Mesenchymal stem cell (in vitro differentiated cells and primary cell): ENCODE measurements at regions not wholly inside any gene's neighbourhood (a gene's known extent, or its start where the extent isn't known, plus 50 kb on each side); places are given as distances from the start of the nearest gene placed in this dataset.

ENCODE experiments used
- DNase-seq: peaks from one replicate; pipeline ENCODE4 v3.0.0-alpha.2; 2013
- H2AFZ ChIP-seq: one replicate; pipeline ENCODE4 v1.6.1; 2013; ENCODE audit warnings: low read depth, mild to moderate bottlenecking, control low read depth, inconsistent platforms, low read length, moderate library complexity
- H2AK5ac ChIP-seq: 2 replicates; pipeline ENCODE4 v1.6.1; 2013; ENCODE audit warnings: low read length, moderate library complexity, mild to moderate bottlenecking, inconsistent platforms; ENCODE audit not compliant: severe bottlenecking
- H2BK120ac ChIP-seq: one replicate; pipeline ENCODE4 v1.6.1; 2013; ENCODE audit warnings: low read depth, mild to moderate bottlenecking, inconsistent platforms, low read length, moderate library complexity
- H2BK12ac ChIP-seq, 2 experiments: one replicate each; pipeline ENCODE4 v1.6.1; 2013; ENCODE audit warnings: inconsistent platforms in 2 of 2, low read length in 2 of 2, mild to moderate bottlenecking in 2 of 2, moderate library complexity in 2 of 2, control low read depth in 1 of 2
- H2BK15ac ChIP-seq: one replicate; pipeline ENCODE4 v1.6.1; 2013; ENCODE audit warnings: mild to moderate bottlenecking, low read depth, inconsistent platforms; ENCODE audit not compliant: poor library complexity, severe bottlenecking
- H2BK5ac ChIP-seq: 2 replicates; pipeline ENCODE4 v1.6.1; 2013; ENCODE audit warnings: low read depth, mild to moderate bottlenecking, low read length, control low read depth, inconsistent platforms; ENCODE audit not compliant: poor library complexity, severe bottlenecking
- H3K14ac ChIP-seq, 2 experiments: one replicate each; pipeline ENCODE4 v1.6.1; 2013; ENCODE audit warnings: inconsistent platforms in 2 of 2, low read length in 2 of 2, control low read depth in 1 of 2, mild to moderate bottlenecking in 1 of 2, moderate library complexity in 1 of 2
- H3K18ac ChIP-seq, 2 experiments: one replicate each; pipeline ENCODE4 v1.6.1; 2013; ENCODE audit warnings: inconsistent platforms in 2 of 2, low read length in 2 of 2, control low read depth in 1 of 2, low read depth in 1 of 2, mild to moderate bottlenecking in 1 of 2
- H3K23ac ChIP-seq, 2 experiments: one replicate each; pipeline ENCODE4 v1.6.1; 2013; ENCODE audit warnings: inconsistent platforms in 2 of 2, low read length in 2 of 2, mild to moderate bottlenecking in 2 of 2, moderate library complexity in 2 of 2, control low read depth in 1 of 2
- H3K27ac ChIP-seq: 2 replicates; pipeline ENCODE4 v1.5.1; 2013; ENCODE audit warnings: mild to moderate bottlenecking, moderate library complexity, low read length, control low read depth, inconsistent platforms; ENCODE audit not compliant: poor library complexity, severe bottlenecking
- H3K27me3 ChIP-seq, 2 experiments: 2 replicates each; pipeline versions ENCODE4 v1.6.1 to v1.7.0; 2013; ENCODE audit warnings: low read length in 2 of 2, mild to moderate bottlenecking in 2 of 2, moderate library complexity in 2 of 2, control low read depth in 1 of 2, inconsistent platforms in 1 of 2; ENCODE audit not compliant: control insufficient read depth in 1 of 2, insufficient read depth in 1 of 2
- H3K36me3 ChIP-seq, 2 experiments: 2 replicates each; pipeline versions ENCODE4 v1.6.1 to v1.7.0; 2013; ENCODE audit warnings: low read length in 2 of 2, control low read depth in 1 of 2, inconsistent platforms in 1 of 2, low read depth in 1 of 2, mild to moderate bottlenecking in 1 of 2; ENCODE audit not compliant: insufficient read depth in 2 of 2, control insufficient read depth in 1 of 2
- H3K4ac ChIP-seq, 2 experiments: one replicate each; pipeline ENCODE4 v1.6.1; 2013; ENCODE audit warnings: inconsistent platforms in 2 of 2, low read length in 2 of 2, mild to moderate bottlenecking in 2 of 2, moderate library complexity in 2 of 2, control low read depth in 1 of 2, low read depth in 1 of 2
- H3K4me1 ChIP-seq: 2 replicates; pipeline ENCODE4 v1.6.1; 2013; ENCODE audit warnings: low read depth, low read length, control low read depth; ENCODE audit not compliant: control insufficient read depth, insufficient read depth
- H3K4me2 ChIP-seq: 2 replicates; pipeline ENCODE4 v1.6.1; 2013; ENCODE audit warnings: low read length, mild to moderate bottlenecking, inconsistent platforms; ENCODE audit not compliant: poor library complexity, severe bottlenecking
- H3K4me3 ChIP-seq, 2 experiments: 2 replicates each; pipeline versions ENCODE4 v1.5.1 to v1.7.0; 2013; ENCODE audit warnings: low read length in 2 of 2, mild to moderate bottlenecking in 2 of 2, control low read depth in 1 of 2, low read depth in 1 of 2; ENCODE audit not compliant: insufficient read depth in 1 of 2
- H3K79me1 ChIP-seq: replicated peaks from 2 replicates; pipeline ENCODE4 v1.6.1; 2013; ENCODE audit warnings: mild to moderate bottlenecking, control low read depth, low read length, inconsistent platforms; ENCODE audit not compliant: poor library complexity, severe bottlenecking
- H3K9ac ChIP-seq: 2 replicates; pipeline ENCODE4 v1.7.0; 2013; ENCODE audit warnings: mild to moderate bottlenecking, low read length, moderate library complexity
- H3K9me3 ChIP-seq: 2 replicates; pipeline ENCODE4 v1.7.0; 2013; ENCODE audit warnings: mild to moderate bottlenecking, low read length; ENCODE audit not compliant: control insufficient read depth
- H4K8ac ChIP-seq: one replicate; pipeline ENCODE4 v1.6.1; 2013; ENCODE audit warnings: inconsistent platforms, mild to moderate bottlenecking, low read length, moderate library complexity
- H4K91ac ChIP-seq: one replicate; pipeline ENCODE4 v1.6.1; 2013; ENCODE audit warnings: mild to moderate bottlenecking, low read length, inconsistent platforms
- WGBS: methylation state at CpG from one replicate; pipeline ENCODE4 v1.1.7; 2013; ENCODE audit warnings: mixed read lengths; 5-methylcytosine and 5-hydroxymethylcytosine counted together

DNA sequence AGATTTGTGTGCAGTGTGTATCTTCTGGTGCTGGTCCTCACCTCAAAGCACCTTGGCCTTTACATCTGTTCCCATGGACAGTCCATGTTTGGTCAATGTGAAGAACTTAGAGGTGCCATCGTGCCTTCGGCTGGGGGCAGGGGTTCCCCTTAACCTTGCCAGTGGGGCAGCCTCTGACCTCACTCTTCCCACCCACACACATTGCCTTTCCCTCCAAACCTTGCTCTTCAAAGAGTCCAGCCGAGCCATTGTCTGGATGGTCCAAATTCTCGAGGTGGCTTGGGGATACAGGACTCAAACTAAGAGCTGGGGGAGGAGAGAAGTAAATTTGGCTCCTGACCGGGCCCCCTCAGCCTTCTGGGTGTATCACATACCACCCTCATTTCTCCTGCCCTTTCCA lies 76.2 kb upstream of the HABP2 start:
- Histone ChIP-seq H2AK5ac (no peak overlapping the region), H3K4ac (no peak overlapping the region), H3K79me1 (no peaks in the 10 kb centered on the region), H3K4me3 (no peak overlapping the region), H3K18ac (no peak overlapping the region), H3K4me1 (no peaks in the 10 kb centered on the region), H2BK5ac (no peak overlapping the region), H4K91ac (no peak overlapping the region), H3K9me3 (peaks cover 43% of the 10 kb centered on the region), H3K4me2 (no peak overlapping the region), H2AFZ (no peak overlapping the region), H3K36me3 (no peaks in the 10 kb centered on the region), H3K27ac (no peak overlapping the region), H3K9ac (peak overlapping the region; percentile 73), H3K14ac (no peak overlapping the region), H2BK120ac (no peak overlapping the region), H2BK12ac (no peak overlapping the region), H2BK15ac (no peak overlapping the region), H3K27me3 (peaks cover 0 to 7% of the 10 kb centered on the region in 2 experiments), H4K8ac (no peak overlapping the region), H3K23ac (no peak overlapping the region)
- 89% methylated on average over 2 of the region's 5 CpGs for WGBS
- DNase-seq, result no peak

DNA sequence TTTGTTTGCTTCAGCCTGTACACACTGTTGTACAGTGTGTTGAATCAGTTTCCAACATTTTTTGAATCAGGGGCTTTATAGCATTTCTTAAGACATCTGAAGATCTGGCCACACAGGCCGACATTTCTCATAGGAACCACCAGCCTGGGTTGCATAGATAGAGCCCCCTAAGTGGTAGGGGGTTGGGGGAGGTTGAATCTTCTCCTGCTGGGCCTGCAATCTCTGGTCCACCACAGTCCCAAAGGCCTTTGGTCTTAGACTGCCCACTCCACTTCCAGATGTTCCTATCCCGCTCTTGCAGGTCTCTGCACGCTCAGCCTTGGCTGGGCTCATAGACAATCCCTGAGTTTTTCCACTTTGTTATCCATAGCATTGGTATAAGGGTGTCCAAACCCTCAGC lies 75.4 kb upstream of the HABP2 start:
- no peak overlapping the region for H2BK120ac ChIP-seq
- H3K4me2 ChIP-seq, result no peak overlapping the region
- no peak overlapping the region for H3K23ac ChIP-seq
- no peak overlapping the region for H3K27ac ChIP-seq
- H3K79me1 ChIP-seq, result no peaks in the 10 kb centered on the region
- no peak overlapping the region for H3K4me3 ChIP-seq
- no peaks in the 10 kb centered on the region for H3K27me3 ChIP-seq
- no peaks in the 10 kb centered on the region for H3K36me3 ChIP-seq
- no peak for DNase-seq
- H3K4me1 ChIP-seq, result no peaks in the 10 kb centered on the region
- no peak overlapping the region for H2BK5ac ChIP-seq
- H2BK15ac ChIP-seq, result no peak overlapping the region
- H3K18ac ChIP-seq, result no peak overlapping the region
- H4K8ac ChIP-seq, result no peak overlapping the region
- no peak overlapping the region for H3K14ac ChIP-seq
- H2AK5ac ChIP-seq, result no peak overlapping the region
- no peak overlapping the region for H2AFZ ChIP-seq
- H3K4ac ChIP-seq, result no peak overlapping the region
- no peak overlapping the region for H3K9ac ChIP-seq
- H3K9me3 ChIP-seq, result peaks cover 46% of the 10 kb centered on the region
- no peak overlapping the region for H2BK12ac ChIP-seq
- H4K91ac ChIP-seq, result no peak overlapping the region
- WGBS, result no CpG with 5 or more reads among the region's 3 CpGs

DNA sequence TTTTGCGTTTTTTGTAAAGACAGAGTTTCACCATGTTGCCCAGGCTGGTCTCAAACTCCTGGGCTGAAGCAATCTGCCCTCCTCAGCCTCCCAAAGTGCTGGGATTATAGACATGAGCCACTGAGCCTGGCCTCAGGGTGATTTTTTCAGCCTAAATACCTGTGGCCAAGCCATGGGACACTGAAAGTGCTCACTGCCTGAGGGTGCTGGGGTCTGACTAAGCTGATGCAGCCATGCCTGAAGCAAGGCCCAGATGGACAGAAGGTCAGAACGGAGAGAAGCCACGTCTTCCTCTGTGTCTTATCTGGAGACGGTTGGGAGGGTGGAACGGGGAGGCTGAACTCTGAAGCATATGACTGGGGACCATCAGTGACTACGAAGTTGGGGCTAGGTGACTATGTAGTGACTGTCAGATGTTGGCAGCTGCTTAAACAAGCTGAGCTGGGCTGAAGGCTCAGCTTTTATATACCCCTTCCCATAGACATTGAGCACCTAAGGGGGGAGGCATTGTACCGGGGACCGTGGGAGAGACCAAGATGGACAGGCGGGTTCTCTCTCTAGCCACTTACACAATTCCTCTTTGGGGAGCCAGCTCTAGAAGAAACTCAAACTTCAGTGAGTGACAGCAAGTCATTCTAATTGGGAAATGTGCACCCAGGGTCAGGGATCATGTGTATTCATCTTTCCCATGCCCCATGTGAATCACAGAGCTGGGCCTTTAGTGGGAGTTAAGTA lies 73.3 kb upstream of the HABP2 start:
- no peak overlapping the region for H3K18ac ChIP-seq
- no peak overlapping the region for H3K9ac ChIP-seq
- H2BK12ac ChIP-seq, result no peak overlapping the region
- H3K4me2 ChIP-seq, result no peak overlapping the region
- no peak overlapping the region for H3K4ac ChIP-seq
- H2AK5ac ChIP-seq, result no peak overlapping the region
- no peaks in the 10 kb centered on the region for H3K36me3 ChIP-seq
- no peak overlapping the region for H4K8ac ChIP-seq
- H3K27ac ChIP-seq, result no peak overlapping the region
- H3K14ac ChIP-seq, result no peak overlapping the region
- no peaks in the 10 kb centered on the region for H3K27me3 ChIP-seq
- H2BK120ac ChIP-seq, result no peak overlapping the region
- no peak overlapping the region for H2BK15ac ChIP-seq
- H3K4me1 ChIP-seq, result no peaks in the 10 kb centered on the region
- H3K79me1 ChIP-seq, result no peaks in the 10 kb centered on the region
- H3K23ac ChIP-seq, result no peak overlapping the region
- H4K91ac ChIP-seq, result no peak overlapping the region
- no peak overlapping the region for H2AFZ ChIP-seq
- peak overlapping the region in 1 of 2 experiments; percentile 3 for H3K4me3 ChIP-seq
- WGBS, result 79% methylated on average over 9 of the region's 9 CpGs
- peaks cover 46% of the 10 kb centered on the region for H3K9me3 ChIP-seq
- H2BK5ac ChIP-seq, result no peak overlapping the region
- peak; percentile 1 for DNase-seq

DNA sequence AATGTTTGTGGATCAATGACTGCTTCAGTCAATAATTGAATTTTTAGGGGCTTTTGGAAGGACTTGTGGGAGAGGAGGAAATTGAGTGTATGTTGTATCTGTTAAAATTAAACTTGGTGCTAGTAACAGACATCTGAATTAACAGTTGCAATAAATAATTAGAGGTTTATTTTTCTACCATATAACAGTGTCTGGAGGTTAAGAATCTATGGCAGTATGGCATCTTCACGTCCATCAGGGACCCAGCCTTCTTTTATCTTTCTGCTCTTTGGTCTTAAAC lies 72.8 kb upstream of the HABP2 start:
- no peak overlapping the region for H3K14ac ChIP-seq
- H2AK5ac ChIP-seq, result no peak overlapping the region
- no peak overlapping the region for H3K23ac ChIP-seq
- H3K27me3 ChIP-seq, result no peaks in the 10 kb centered on the region
- no peak overlapping the region for H4K91ac ChIP-seq
- no peak overlapping the region for H3K18ac ChIP-seq
- H3K36me3 ChIP-seq, result no peaks in the 10 kb centered on the region
- H3K4me3 ChIP-seq, result peak overlapping the region in 1 of 2 experiments; percentile 3
- H4K8ac ChIP-seq, result no peak overlapping the region
- H3K9ac ChIP-seq, result no peak overlapping the region
- no peak for DNase-seq
- no peak overlapping the region for H2BK12ac ChIP-seq
- no peak overlapping the region for H3K4ac ChIP-seq
- H2BK120ac ChIP-seq, result no peak overlapping the region
- no peaks in the 10 kb centered on the region for H3K79me1 ChIP-seq
- 13% methylated on average over 1 of the region's 1 CpG for WGBS
- no peak overlapping the region for H2BK15ac ChIP-seq
- no peak overlapping the region for H2BK5ac ChIP-seq
- H3K4me2 ChIP-seq, result no peak overlapping the region
- H3K9me3 ChIP-seq, result peaks cover 46% of the 10 kb centered on the region
- no peaks in the 10 kb centered on the region for H3K4me1 ChIP-seq
- no peak overlapping the region for H2AFZ ChIP-seq
- H3K27ac ChIP-seq, result no peak overlapping the region
